ENCODE measurements at regions not wholly inside any gene's neighbourhood (a gene's known extent, or its start where the extent isn't known, plus 50 kb on each side); places are given as distances from the start of the nearest gene placed in this dataset.

DNA sequence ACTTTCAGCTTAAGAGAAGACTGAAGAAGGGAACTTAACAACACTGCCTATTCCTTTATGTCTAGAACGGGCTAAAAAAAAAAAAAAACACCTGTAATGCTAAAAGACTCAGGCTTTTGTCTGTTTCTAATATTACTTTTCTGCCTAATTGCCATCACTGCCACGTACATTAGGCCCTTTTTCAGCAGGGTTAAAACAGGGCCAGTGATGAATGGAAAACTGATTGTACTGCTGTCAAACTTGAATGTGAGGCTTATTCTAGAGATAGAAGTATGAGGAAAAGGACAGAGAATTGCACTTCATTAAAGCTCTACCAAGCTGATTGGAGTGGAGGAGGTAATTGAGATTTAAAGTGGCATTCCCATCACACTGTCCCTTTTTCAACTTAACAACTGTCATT is 535.8 kb downstream of the PRKD1 start (continued):
- no peak for TF ChIP-seq SP1 (IDR thresholded peaks at IDR 0.05; ENCODE audit: low read depth, low read length)

DNA sequence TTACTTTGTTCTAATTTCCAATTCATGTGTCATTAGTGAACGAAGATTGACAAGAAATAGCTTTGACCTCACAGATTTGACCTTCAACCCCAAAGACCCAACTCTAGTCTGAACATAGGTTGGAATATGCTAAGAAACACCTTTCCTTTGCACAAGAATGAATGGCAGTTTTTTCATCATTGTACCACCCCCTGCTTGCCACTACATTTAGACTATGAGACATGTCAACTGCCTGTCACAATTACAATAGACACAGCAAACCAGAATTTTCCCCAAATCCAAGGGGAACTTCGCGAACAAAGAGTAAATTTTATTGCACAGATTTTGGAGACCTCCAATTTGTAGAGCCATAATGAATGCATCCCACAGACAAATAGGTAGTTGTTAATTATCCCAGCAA is 535.4 kb downstream of the PRKD1 start:
- Histone ChIP-seq H3K14ac (ENCODE audit: insufficient read length) (no peak overlapping the region), H3K9me3 (ENCODE audit: insufficient read depth in 2 of 2, low read depth in 1 of 2, low read length in 1 of 2) (no peaks in the 10 kb centered on the region), H3K4ac (replicated peaks; ENCODE audit: insufficient read length, low read depth, low read length) (no peak overlapping the region), H3K27ac (ENCODE audit: low read depth, low read length) (no peak overlapping the region), H3K4me2 (ENCODE audit: insufficient read depth in 1 of 2, low read depth in 2 of 2, low read length in 2 of 2) (no peak overlapping the region), H4K5ac (ENCODE audit: insufficient read length, low read depth, low read length) (no peak overlapping the region), H2AFZ (ENCODE audit: low read length) (no peak overlapping the region), H3K56ac (replicated peaks; ENCODE audit: insufficient read length, low read depth, low read length) (no peak overlapping the region), H3K23ac (ENCODE audit: insufficient read length) (no peak overlapping the region), H3K23me2 (ENCODE audit: low read depth, low read length) (no peaks in the 10 kb centered on the region), H2BK12ac (ENCODE audit: low read depth, low read length) (no peak overlapping the region), H3K18ac (ENCODE audit: extremely low read depth, low read length) (no peak overlapping the region), H4K91ac (replicated peaks; ENCODE audit: insufficient read length, low read length) (no peak overlapping the region), H3K79me1 (ENCODE audit: low read depth, low read length) (no peaks in the 10 kb centered on the region), H3K79me2 (ENCODE audit: control insufficient read depth in 1 of 2, insufficient read depth in 2 of 2, low read length in 2 of 2) (no peaks in the 10 kb centered on the region), H3K4me3 (ENCODE audit: extremely low read depth in 1 of 4, insufficient read depth in 2 of 4, low read depth in 3 of 4, low read length in 4 of 4) (no peak overlapping the region), H4K20me1 (replicated peaks in 1 of 2; ENCODE audit: control insufficient read depth in 1 of 2, insufficient read depth in 2 of 2, low read length in 2 of 2) (peaks cover 0 to 2% of the 10 kb centered on the region in 2 experiments), H3K27me3 (replicated peaks in 1 of 4; ENCODE audit: control insufficient read depth in 3 of 4, extremely low read depth in 1 of 4, insufficient read depth in 3 of 4, low read length in 3 of 4) (no peaks in the 10 kb centered on the region), H3K4me1 (replicated peaks in 1 of 4; ENCODE audit: control insufficient read depth in 3 of 4, insufficient read depth in 4 of 4, low read length in 3 of 4) (peaks cover 0 to 3% (median 0%) of the 10 kb centered on the region in 4 experiments; a peak in 1 of 7 replicates), H2BK20ac (ENCODE audit: low read length) (no peak overlapping the region), H3K9ac (replicated peaks in 1 of 4; ENCODE audit: extremely low read depth in 1 of 4, low read depth in 3 of 4, low read length in 3 of 4) (no peak overlapping the region), H3K36me3 (ENCODE audit: control insufficient read depth in 2 of 4, insufficient read depth in 4 of 4, low read length in 3 of 4) (no peaks in the 10 kb centered on the region), H2BK15ac (ENCODE audit: low read length) (no peak overlapping the region), H2BK120ac (replicated peaks; ENCODE audit: low read depth, low read length) (no peak overlapping the region), H2BK5ac (ENCODE audit: low read depth, low read length) (no peak overlapping the region), H2AK5ac (ENCODE audit: low read depth, low read length) (no peak overlapping the region), H4K8ac (ENCODE audit: extremely low read depth, insufficient read depth, low read length) (no peak overlapping the region)
- no peak for DNase-seq (ENCODE audit: low read depth in 1 of 2, low spot score in 2 of 2)
- TF ChIP-seq BRCA1 (IDR thresholded peaks at IDR 0.05; ENCODE audit: low read depth, low read length) = no peak
- TF ChIP-seq RNF2 (IDR thresholded peaks at IDR 0.05; ENCODE audit: borderline replicate concordance, low read depth, low read length, missing control alignments, poor library complexity, severe bottlenecking) = no peak
- TF ChIP-seq TAF1 (IDR thresholded peaks at IDR 0.05; ENCODE audit: low read depth, low read length) = no peak
- TF ChIP-seq, protein P1, sequence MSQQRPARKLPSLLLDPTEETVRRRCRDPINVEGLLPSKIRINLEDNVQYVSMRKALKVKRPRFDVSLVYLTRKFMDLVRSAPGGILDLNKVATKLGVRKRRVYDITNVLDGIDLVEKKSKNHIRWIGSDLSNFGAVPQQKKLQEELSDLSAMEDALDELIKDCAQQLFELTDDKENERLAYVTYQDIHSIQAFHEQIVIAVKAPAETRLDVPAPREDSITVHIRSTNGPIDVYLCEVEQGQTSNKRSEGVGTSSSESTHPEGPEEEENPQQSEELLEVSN (IDR thresholded peaks at IDR 0.05) = no peak
- no peak for TF ChIP-seq POU5F1 (IDR thresholded peaks at IDR 0.05; ENCODE audit: low read depth, low read length)
- no peak for TF ChIP-seq SIN3A (conservative IDR thresholded peaks at IDR 0.05 in 1 of 2, IDR thresholded peaks at IDR 0.05 in 1 of 2; ENCODE audit: low read depth in 1 of 2, low read length in 2 of 2)
- no peak for TF ChIP-seq HDAC6 (IDR thresholded peaks at IDR 0.05; ENCODE audit: low read depth, low read length)
- no peak for TF ChIP-seq YY1 (IDR thresholded peaks at IDR 0.05; ENCODE audit: low read depth, low read length)
- TF ChIP-seq TAF7 (optimal IDR thresholded peaks at IDR 0.05; ENCODE audit: borderline replicate concordance, low read depth, low read length) = no peak
- FAIRE-seq = no peak
- CTCF ChIA-PET (ENCODE audit: partially characterized antibody) = no interaction called here
- 95% methylated on average over 3 of the region's 3 CpGs; no CpG with 5 or more reads in 1 of the 2 experiments for WGBS, 2 experiments (ENCODE audit: extremely low coverage in 1 of 2, insufficient coverage in 1 of 2, insufficient read length in 1 of 2, insufficient replicate concordance in 2 of 2, low coverage in 1 of 2, low lambda C conversion rate in 2 of 2, missing lambda C conversion rate in 1 of 2)
- POLR2A ChIA-PET (ENCODE audit: partially characterized antibody) = no interaction called here
